ENCODE measurements at regions not wholly inside any gene's neighbourhood (a gene's known extent, or its start where the extent isn't known, plus 50 kb on each side); places are given as distances from the start of the nearest gene placed in this dataset.
"Not testable (repeated sequence)": the region's sequence is repeated elsewhere in the genome, so short reads cannot be mapped to it uniquely, and the experiment has no call there.

DNA sequence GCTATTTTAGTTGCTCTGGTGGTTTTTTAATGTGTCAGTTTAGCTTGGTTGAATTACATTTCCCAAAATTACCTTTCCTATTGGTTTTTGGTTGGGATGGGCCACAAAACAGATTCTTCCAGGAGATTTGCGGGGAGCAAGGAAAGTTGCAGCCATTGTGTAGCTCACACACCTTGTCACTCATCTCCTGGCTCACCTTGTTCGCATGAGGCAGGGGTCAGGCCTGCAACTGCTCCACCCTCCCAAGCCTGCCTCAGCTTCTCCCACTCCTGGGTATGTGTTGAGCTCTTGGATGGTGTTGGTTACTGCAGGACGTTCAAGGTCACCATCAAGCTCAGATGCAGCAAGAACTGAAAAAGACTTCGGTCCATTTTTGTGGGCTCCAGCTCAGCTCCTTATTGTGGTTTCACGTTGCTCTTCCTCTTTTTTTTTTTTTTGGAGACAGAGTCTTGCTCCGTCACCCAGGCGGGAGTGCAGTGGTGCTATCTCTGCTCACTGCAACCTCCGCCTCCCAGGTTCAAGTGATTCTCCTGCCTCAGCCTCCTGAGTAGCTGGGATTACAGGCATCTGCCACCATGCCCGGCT lies 95.6 kb upstream of the METTL14 start:
- Histone ChIP-seq H3K79me2 (replicated peaks; ENCODE audit: insufficient read depth, low read length) (no peaks in the 10 kb centered on the region), H3F3A (ENCODE audit: insufficient read depth, low read length, poor library complexity, severe bottlenecking) (no peaks in the 10 kb centered on the region), H2AFZ (ENCODE audit: low read depth, low read length) (no peak overlapping the region), H3K36me3 (ENCODE audit: insufficient read depth, low read length) (no peaks in the 10 kb centered on the region), H3K4me2 (ENCODE audit: low read length) (no peak overlapping the region), H3K9me2 (ENCODE audit: insufficient read depth, low read length) (no peaks in the 10 kb centered on the region), H3K4me3 (ENCODE audit: low read length) (no peak overlapping the region), H3K27ac (ENCODE audit: low read length) (no peak overlapping the region), H3K27me3 (ENCODE audit: insufficient read depth, low read depth, low read length) (no peaks in the 10 kb centered on the region), H3K9me3 (ENCODE audit: low read length) (no peaks in the 10 kb centered on the region), H3K9ac (ENCODE audit: low read length) (no peak overlapping the region), H4K20me1 (ENCODE audit: insufficient read depth) (no peaks in the 10 kb centered on the region)
- TF ChIP-seq TAF1 (IDR thresholded peaks at IDR 0.05; ENCODE audit: low read depth) (no peak), RAD21 (conservative IDR thresholded peaks at IDR 0.05) (no peak), EP300 (conservative IDR thresholded peaks at IDR 0.05; ENCODE audit: poor library complexity, severe bottlenecking) (no peak), POLR2AphosphoS5 (IDR thresholded peaks at IDR 0.05) (no peak), MXI1 (conservative IDR thresholded peaks at IDR 0.05; ENCODE audit: poor library complexity, severe bottlenecking) (no peak), EZH2 (IDR thresholded peaks at IDR 0.05; ENCODE audit: borderline replicate concordance, insufficient read depth, low read length, poor library complexity, severe bottlenecking) (no peak)
- TF ChIP-seq, protein P1, sequence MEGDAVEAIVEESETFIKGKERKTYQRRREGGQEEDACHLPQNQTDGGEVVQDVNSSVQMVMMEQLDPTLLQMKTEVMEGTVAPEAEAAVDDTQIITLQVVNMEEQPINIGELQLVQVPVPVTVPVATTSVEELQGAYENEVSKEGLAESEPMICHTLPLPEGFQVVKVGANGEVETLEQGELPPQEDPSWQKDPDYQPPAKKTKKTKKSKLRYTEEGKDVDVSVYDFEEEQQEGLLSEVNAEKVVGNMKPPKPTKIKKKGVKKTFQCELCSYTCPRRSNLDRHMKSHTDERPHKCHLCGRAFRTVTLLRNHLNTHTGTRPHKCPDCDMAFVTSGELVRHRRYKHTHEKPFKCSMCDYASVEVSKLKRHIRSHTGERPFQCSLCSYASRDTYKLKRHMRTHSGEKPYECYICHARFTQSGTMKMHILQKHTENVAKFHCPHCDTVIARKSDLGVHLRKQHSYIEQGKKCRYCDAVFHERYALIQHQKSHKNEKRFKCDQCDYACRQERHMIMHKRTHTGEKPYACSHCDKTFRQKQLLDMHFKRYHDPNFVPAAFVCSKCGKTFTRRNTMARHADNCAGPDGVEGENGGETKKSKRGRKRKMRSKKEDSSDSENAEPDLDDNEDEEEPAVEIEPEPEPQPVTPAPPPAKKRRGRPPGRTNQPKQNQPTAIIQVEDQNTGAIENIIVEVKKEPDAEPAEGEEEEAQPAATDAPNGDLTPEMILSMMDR (IDR thresholded peaks at IDR 0.05; ENCODE audit: poor library complexity, severe bottlenecking): no peak
- TF ChIP-seq, protein P2, sequence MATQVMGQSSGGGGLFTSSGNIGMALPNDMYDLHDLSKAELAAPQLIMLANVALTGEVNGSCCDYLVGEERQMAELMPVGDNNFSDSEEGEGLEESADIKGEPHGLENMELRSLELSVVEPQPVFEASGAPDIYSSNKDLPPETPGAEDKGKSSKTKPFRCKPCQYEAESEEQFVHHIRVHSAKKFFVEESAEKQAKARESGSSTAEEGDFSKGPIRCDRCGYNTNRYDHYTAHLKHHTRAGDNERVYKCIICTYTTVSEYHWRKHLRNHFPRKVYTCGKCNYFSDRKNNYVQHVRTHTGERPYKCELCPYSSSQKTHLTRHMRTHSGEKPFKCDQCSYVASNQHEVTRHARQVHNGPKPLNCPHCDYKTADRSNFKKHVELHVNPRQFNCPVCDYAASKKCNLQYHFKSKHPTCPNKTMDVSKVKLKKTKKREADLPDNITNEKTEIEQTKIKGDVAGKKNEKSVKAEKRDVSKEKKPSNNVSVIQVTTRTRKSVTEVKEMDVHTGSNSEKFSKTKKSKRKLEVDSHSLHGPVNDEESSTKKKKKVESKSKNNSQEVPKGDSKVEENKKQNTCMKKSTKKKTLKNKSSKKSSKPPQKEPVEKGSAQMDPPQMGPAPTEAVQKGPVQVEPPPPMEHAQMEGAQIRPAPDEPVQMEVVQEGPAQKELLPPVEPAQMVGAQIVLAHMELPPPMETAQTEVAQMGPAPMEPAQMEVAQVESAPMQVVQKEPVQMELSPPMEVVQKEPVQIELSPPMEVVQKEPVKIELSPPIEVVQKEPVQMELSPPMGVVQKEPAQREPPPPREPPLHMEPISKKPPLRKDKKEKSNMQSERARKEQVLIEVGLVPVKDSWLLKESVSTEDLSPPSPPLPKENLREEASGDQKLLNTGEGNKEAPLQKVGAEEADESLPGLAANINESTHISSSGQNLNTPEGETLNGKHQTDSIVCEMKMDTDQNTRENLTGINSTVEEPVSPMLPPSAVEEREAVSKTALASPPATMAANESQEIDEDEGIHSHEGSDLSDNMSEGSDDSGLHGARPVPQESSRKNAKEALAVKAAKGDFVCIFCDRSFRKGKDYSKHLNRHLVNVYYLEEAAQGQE (IDR thresholded peaks at IDR 0.05; ENCODE audit: borderline replicate concordance): no peak

DNA sequence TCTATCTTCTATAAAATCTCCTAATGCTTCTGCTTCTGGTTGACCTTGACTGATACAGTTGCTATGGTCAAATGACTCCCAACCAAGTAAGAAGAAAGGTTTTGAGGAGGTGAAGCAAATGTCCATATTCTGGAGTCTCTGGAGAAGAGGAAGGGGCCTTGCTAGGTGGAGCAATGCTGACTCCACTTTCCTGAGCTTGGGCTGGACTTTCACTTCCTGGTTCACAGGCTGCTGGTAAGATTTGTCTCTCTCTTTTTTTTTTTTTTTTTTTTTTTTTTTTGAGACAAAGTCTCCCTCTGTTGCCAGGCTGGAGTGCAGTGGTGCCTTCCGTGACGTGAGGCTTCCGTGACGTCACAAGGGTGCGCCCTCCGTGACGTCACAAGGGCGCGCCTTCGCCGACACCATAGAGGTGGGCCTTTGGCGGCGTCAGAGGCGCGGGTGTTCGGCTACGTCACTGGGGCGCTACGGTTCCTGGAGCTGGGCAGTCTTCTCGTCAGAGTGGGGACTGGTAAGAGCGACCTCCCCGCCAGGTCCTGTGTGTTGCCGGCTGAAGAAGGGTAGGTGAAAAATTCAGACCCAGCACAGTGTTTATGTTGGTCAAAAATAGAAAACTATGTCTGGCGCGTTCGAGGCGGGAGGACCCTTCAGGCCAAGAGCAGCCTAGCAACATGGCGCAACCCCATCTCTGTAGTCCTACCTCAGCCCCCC lies 93.7 kb upstream of the METTL14 start:
- H3K79me2 ChIP-seq (replicated peaks; ENCODE audit: insufficient read depth, low read length); H3K27me3 ChIP-seq (ENCODE audit: insufficient read depth, low read depth, low read length); H4K20me1 ChIP-seq (ENCODE audit: insufficient read depth); H3F3A ChIP-seq (ENCODE audit: insufficient read depth, low read length, poor library complexity, severe bottlenecking); H3K36me3 ChIP-seq (ENCODE audit: insufficient read depth, low read length); H3K9me3 ChIP-seq (ENCODE audit: low read length); H3K9me2 ChIP-seq (ENCODE audit: insufficient read depth, low read length): not testable (repeated sequence)
- Histone ChIP-seq H2AFZ (ENCODE audit: low read depth, low read length) (peak overlapping the region; percentile 97), H3K4me2 (ENCODE audit: low read length) (peak overlapping the region; percentile 13), H3K9ac (ENCODE audit: low read length) (peak overlapping the region; percentile 66), H3K4me3 (ENCODE audit: low read length) (peak overlapping the region; percentile 63), H3K27ac (ENCODE audit: low read length) (peak overlapping the region; percentile 87)
- TF ChIP-seq, protein P1 (IDR thresholded peaks at IDR 0.05; ENCODE audit: poor library complexity, severe bottlenecking): peak; percentile 54
- peak; percentile 97 for TF ChIP-seq POLR2AphosphoS5 (IDR thresholded peaks at IDR 0.05)
- TF ChIP-seq MXI1 (conservative IDR thresholded peaks at IDR 0.05; ENCODE audit: poor library complexity, severe bottlenecking): peak; percentile 53
- TF ChIP-seq, protein P2 (IDR thresholded peaks at IDR 0.05; ENCODE audit: borderline replicate concordance): peak; percentile 59
- peak; percentile 89 for TF ChIP-seq EP300 (conservative IDR thresholded peaks at IDR 0.05; ENCODE audit: poor library complexity, severe bottlenecking)
- TF ChIP-seq SMC3 (conservative IDR thresholded peaks at IDR 0.05; ENCODE audit: poor library complexity): peak; percentile 46

DNA sequence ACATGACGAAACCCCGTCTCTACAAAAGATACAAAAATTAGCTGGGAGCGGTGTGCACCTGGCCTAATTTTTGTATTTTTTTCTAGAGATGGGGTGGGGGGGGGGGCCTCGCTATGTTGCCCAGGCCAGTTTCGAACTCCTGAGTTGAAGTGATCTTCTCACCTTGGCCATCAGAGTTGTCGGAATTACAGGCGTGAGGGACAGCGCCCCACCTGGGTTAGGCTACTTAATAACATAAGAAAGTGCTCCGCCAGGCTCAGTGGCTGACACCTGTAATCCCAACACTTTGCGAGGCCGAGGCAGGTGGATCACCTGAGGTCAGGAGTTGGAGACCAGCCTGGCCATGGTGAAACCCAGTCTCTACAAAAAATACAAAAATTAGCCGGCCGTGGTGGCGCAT lies 92.9 kb upstream of the METTL14 start:
- peak overlapping the region; percentile 87 for H3K27ac ChIP-seq (ENCODE audit: low read length)
- H2AFZ ChIP-seq (ENCODE audit: low read depth, low read length): not testable (repeated sequence)

More for the DNA sequence above, 92.9 kb upstream of the METTL14 start:
- peak overlapping the region; percentile 55 for H3K4me2 ChIP-seq (ENCODE audit: low read length)
- not testable (repeated sequence) for H3K27me3 ChIP-seq (ENCODE audit: insufficient read depth, low read depth, low read length); H4K20me1 ChIP-seq (ENCODE audit: insufficient read depth); H3K9me3 ChIP-seq (ENCODE audit: low read length); H3F3A ChIP-seq (ENCODE audit: insufficient read depth, low read length, poor library complexity, severe bottlenecking); H3K79me2 ChIP-seq (replicated peaks; ENCODE audit: insufficient read depth, low read length); H3K9me2 ChIP-seq (ENCODE audit: insufficient read depth, low read length); H3K36me3 ChIP-seq (ENCODE audit: insufficient read depth, low read length)
- peak overlapping the region; percentile 66 for H3K9ac ChIP-seq (ENCODE audit: low read length)
- H3K4me3 ChIP-seq (ENCODE audit: low read length): peak overlapping the region; percentile 63

All from neural cell (in vitro differentiated cells).